Calu3 (cell line): ENCODE measurements at regions not wholly inside any gene's neighbourhood (a gene's known extent, or its start where the extent isn't known, plus 50 kb on each side); places are given as distances from the start of the nearest gene placed in this dataset.
"Not testable (repeated sequence)": the region's sequence is repeated elsewhere in the genome, so short reads cannot be mapped to it uniquely, and the experiment has no call there.

ENCODE experiments used
- BruUV-seq: library from RNA; stranded (reverse); fragments of 400-500 nt; replicated peaks from 2 replicates; lab custom pipeline; 2021; lab: Mats Ljungman, UMichigan
- CTCF ChIA-PET: fragments of 300-600 bp; sonication (Branson Sonifier 250); formaldehyde crosslinking; loops from one replicate; lab custom pipeline; 2022; ENCODE audit warnings: antibody characterized with exemption; lab: Charles Lee
- DNase-seq: peaks from one replicate; pipeline ENCODE4 v3.0.0; 2022
- H3K27ac Mint-ChIP-seq: one replicate; pipeline ENCODE4 v1.8.0; 2022; ENCODE audit warnings: mixed read lengths; ENCODE audit not compliant: unreplicated experiment
- H3K27me3 Mint-ChIP-seq: one replicate; pipeline ENCODE4 v1.8.0; 2022; ENCODE audit warnings: mixed read lengths; ENCODE audit not compliant: unreplicated experiment
- H3K36me3 Mint-ChIP-seq: one replicate; pipeline ENCODE4 v1.8.0; 2022; ENCODE audit warnings: mild to moderate bottlenecking, moderate library complexity, mixed read lengths; ENCODE audit not compliant: insufficient read depth, unreplicated experiment
- H3K4me1 Mint-ChIP-seq: one replicate; pipeline ENCODE4 v1.8.0; 2022; ENCODE audit warnings: mild to moderate bottlenecking, low read depth, mixed read lengths; ENCODE audit not compliant: unreplicated experiment
- H3K4me3 Mint-ChIP-seq: one replicate; pipeline ENCODE4 v1.8.0; 2022; ENCODE audit warnings: mild to moderate bottlenecking, low read depth, moderate library complexity, mixed read lengths; ENCODE audit not compliant: unreplicated experiment
- H3K9me3 Mint-ChIP-seq: one replicate; pipeline ENCODE4 v1.8.0; 2022; ENCODE audit warnings: low read depth, mixed read lengths; ENCODE audit not compliant: unreplicated experiment
- CTCF ChIP-seq: fragments of 200-600 bp; IDR thresholded peaks from one replicate; pipeline ENCODE4 v1.8.0; 2022; ENCODE audit warnings: antibody characterized with exemption; ENCODE audit not compliant: unreplicated experiment
- intact Hi-C: fragments of 100-400 bp; cut with micrococcal nuclease; formaldehyde crosslinking; loops from one replicate; pipeline ENCODE4 v1.10.0; 2022; ENCODE audit not compliant: unreplicated experiment

- H3K27me3 Mint-ChIP-seq = no peaks in the 10 kb centered on the region
- no peak overlapping the region for H3K4me3 Mint-ChIP-seq
- no peak for TF ChIP-seq CTCF
- H3K36me3 Mint-ChIP-seq = no peaks in the 10 kb centered on the region
- H3K9me3 Mint-ChIP-seq = no peaks in the 10 kb centered on the region
- CTCF ChIA-PET = no interaction called here
- intact Hi-C loops = no loop called here
- H3K27ac Mint-ChIP-seq = no peak overlapping the region
- no TSS peak for BruUV-seq
- no peaks in the 10 kb centered on the region for H3K4me1 Mint-ChIP-seq
- no peak for DNase-seq
These were observed 133.5 kb downstream of the TMEM182 start for GRCh38 chr2:102895376-102895775.

- CTCF ChIA-PET, H3K36me3 Mint-ChIP-seq, H3K27ac Mint-ChIP-seq, H3K9me3 Mint-ChIP-seq, DNase-seq, intact Hi-C loops, BruUV-seq, H3K4me1 Mint-ChIP-seq, H3K4me3 Mint-ChIP-seq, H3K27me3 Mint-ChIP-seq: not testable (repeated sequence)
These were observed 147.4 kb downstream of the TMEM182 start for GRCh38 chr2:102909240-102909639.

GRCh38 chr2:102910724-102911123, 148.9 kb downstream of the TMEM182 start:
- CTCF ChIA-PET = no interaction called here
- no peaks in the 10 kb centered on the region for H3K36me3 Mint-ChIP-seq
- TF ChIP-seq CTCF = no peak
- intact Hi-C loops = no loop called here
- no peak for DNase-seq
- H3K27me3 Mint-ChIP-seq = no peaks in the 10 kb centered on the region
- no peak overlapping the region for H3K27ac Mint-ChIP-seq
- peaks cover 3% of the 10 kb centered on the region for H3K9me3 Mint-ChIP-seq
- no peaks in the 10 kb centered on the region for H3K4me1 Mint-ChIP-seq
- H3K4me3 Mint-ChIP-seq = no peak overlapping the region
- BruUV-seq = no TSS peak

GRCh38 chr2:102915128-102915527, 153.3 kb downstream of the TMEM182 start:
- no peaks in the 10 kb centered on the region for H3K27me3 Mint-ChIP-seq
- H3K9me3 Mint-ChIP-seq = peaks cover 14% of the 10 kb centered on the region
- no peaks in the 10 kb centered on the region for H3K36me3 Mint-ChIP-seq
- CTCF ChIA-PET = no interaction called here
- H3K4me3 Mint-ChIP-seq = no peak overlapping the region
- DNase-seq = no peak
- BruUV-seq = no TSS peak
- intact Hi-C loops = no loop called here
- H3K27ac Mint-ChIP-seq = no peak overlapping the region
- no peaks in the 10 kb centered on the region for H3K4me1 Mint-ChIP-seq
- TF ChIP-seq CTCF = no peak

- CTCF ChIA-PET = no interaction called here
- H3K36me3 Mint-ChIP-seq = no peaks in the 10 kb centered on the region
- no peaks in the 10 kb centered on the region for H3K27me3 Mint-ChIP-seq
- no peak for DNase-seq
- no peaks in the 10 kb centered on the region for H3K4me1 Mint-ChIP-seq
- H3K27ac Mint-ChIP-seq = no peak overlapping the region
- intact Hi-C loops = no loop called here
- TF ChIP-seq CTCF = no peak
- peaks cover 10% of the 10 kb centered on the region for H3K9me3 Mint-ChIP-seq
- no peak overlapping the region for H3K4me3 Mint-ChIP-seq
- no TSS peak for BruUV-seq
These were observed 160.5 kb downstream of the TMEM182 start for GRCh38 chr2:102922321-102922720.
